HG03103 (cell line): ENCODE measurements at regions not wholly inside any gene's neighbourhood (a gene's known extent, or its start where the extent isn't known, plus 50 kb on each side); places are given as distances from the start of the nearest gene placed in this dataset.

Experiments
- ATAC-seq: cut with Tn5 transposase; IDR thresholded peaks from one replicate; pipeline ENCODE4 v1.9.1; 2021; ENCODE audit warnings: low read depth; ENCODE audit not compliant: unreplicated experiment

- ATAC-seq = no peak
Measured at GRCh38 chr15:39054128-39054732, 489.6 kb upstream of the RASGRP1 start.

GRCh38 chr15:39056357-39056756, 491.7 kb upstream of the RASGRP1 start:
- ATAC-seq = no peak

DNA sequence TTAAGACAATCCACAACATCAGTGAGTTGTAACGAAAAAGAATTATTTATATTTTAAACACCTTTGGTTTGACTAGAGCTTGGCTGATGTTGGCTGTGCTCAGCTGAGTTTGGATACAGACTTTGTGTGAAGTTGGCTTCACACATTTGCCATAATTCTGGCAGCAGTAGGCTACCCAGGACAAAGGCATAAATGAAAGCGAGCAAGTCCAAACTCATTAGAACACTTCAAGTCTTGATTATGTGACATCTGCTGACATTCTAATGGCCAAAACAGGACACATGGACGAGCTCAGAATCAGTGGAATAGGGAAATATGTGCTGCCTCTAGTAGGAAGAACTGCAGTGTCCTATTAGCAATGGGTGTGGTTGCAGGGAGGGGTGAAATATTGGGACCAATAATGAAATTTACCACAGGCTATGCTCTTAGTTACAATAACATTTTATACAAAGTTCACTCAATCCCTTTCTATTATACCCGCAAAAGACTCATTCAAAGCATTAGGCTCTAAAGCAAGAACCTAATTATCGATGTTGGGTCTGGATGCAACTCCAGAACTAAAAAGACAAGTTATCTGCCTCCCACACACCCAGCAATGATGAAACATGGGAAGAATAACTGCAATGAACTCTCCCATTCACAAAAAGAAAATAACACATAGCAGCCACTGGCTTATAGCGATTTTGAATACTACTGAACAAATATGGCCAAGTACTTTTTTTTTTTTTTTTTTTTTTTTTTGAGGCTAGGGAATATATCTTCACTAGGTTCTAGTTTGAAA, 493.9 kb upstream of the RASGRP1 start:
- ATAC-seq = no peak

- ATAC-seq = no peak
Measured at GRCh38 chr15:39059917-39060316, 495.3 kb upstream of the RASGRP1 start.

- ATAC-seq = no peak
Measured at GRCh38 chr15:39061952-39062464, 497.4 kb upstream of the RASGRP1 start.

DNA sequence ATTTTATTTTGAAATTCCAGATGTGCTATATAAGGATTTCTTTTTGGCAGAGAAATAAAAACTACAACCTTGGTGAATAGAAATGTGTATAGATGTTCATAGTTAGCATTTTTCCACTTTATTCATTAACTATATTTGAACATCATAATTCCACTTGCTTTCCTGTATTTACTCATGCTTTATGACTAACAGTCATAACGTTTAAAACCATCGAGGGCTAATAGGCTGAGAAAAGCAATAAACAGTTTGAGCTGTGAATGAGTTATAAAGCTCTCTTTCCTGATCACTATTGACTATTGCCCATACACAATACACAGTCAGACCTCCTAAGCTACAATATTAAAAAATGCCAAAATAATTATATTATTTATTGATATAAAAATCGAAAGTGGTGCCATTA, 502.1 kb upstream of the RASGRP1 start:
- ATAC-seq = no peak

GRCh38 chr15:39074341-39074985, 506.4 kb upstream of the THBS1 start:
- ATAC-seq = no peak

GRCh38 chr15:39075311-39075710, 505.6 kb upstream of the THBS1 start:
- ATAC-seq = no peak

- ATAC-seq = no peak
Measured at GRCh38 chr15:39075756-39076341, 505.0 kb upstream of the THBS1 start.

GRCh38 chr15:39078026-39078425, 502.9 kb upstream of the THBS1 start:
- no peak for ATAC-seq

DNA sequence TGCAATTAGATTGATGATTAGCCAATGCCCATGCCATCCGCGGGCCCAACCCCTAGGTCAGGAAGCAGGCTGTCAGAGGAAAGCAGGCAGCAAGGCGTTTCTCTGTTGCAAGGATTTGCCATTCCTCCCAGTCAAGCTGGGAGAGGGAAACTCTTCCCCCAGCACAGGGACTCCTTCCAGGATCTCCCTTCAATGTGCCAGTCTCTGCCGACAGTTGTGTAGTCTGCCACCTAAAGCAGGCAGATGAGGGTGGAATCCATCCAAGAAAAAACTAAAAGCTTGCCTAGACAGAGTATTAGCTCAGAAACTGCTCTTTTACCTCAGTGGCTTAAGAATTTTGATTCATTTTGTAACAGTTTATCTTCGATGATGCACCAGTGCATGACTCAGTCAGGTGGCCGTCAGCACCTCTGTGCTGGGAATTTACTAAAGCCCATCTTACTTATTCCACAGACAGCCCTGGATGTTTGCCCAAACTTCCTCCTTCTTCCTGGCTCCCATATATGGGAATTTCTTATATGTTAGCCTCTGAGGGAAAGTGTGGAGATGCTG, 501.5 kb upstream of the THBS1 start:
- ATAC-seq = no peak

DNA sequence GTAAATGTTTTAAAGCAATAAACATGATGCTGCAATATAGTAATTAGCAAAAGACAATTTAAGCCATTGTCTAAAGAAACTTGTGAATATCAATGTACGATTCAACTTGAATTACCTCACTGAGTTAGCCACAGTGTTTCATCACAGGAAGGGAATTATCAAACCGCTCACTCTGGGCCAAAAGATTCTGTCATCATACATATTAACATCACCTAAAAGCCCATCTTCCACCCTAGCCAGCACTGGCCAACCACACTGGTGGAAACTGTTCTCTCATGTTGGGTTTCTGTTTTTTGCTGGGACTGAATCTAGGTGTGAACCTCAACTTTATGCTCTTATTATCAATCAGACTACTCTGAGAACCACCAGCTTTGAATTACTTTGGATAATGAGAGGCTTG, 497.7 kb upstream of the THBS1 start:
- no peak for ATAC-seq

DNA sequence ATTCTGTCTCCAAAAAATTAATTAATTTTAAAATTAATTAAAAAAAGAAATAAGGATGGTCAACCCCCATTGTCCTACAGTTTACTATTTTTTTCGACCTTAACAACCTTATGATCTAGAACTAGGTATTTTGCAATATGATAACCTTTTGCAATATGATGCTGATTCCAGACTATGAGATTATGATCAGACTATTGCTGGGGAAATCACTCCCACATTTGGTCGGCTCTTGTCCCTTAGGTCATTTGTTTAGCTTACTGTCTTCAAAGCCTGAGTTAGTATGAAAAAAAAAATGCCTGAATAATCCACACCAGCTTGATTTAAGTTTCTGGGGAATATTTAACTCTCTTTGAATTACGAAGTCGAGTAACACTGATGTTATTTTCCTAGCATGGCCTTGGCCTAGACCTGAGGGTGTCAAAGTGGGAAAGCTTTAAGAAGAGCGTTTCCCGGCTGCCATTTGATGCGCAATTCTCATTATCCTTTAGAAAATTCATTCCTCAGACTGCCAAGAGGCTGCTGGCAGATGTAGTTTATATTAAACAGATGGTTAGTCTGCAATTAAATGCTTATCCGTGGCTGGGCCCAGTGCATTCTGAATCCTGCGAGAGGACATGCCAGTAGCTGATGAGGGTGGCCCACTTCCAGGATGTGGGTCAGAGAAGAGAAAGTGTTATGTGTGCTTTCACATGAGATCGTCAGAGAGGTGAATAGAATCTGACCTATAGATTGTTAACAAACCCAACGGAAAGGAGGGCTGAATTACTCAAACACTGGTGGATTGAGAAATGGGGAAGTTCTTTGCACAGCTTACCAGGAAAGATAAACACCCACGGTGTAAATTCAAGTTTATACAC, 496.0 kb upstream of the THBS1 start:
- ATAC-seq = no peak

DNA sequence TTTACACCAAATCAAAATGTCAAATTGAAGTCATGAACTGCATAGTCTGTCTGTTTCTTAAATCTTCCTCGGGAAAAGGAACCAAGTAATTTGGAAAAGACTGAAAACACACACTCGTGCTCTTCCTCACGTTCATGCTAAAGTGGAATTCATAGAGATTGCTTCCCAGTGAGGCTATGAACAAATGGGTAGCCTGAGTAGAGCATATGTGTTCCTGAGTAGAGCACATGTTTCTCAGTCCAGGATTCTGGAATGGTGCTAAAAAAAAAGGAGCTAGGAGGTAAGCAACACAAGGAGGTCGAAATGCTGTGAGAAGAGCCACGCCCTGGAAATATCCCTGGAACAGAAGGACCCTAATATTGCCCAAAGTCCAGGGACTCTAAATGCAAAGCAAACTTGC, 494.2 kb upstream of the THBS1 start:
- no peak for ATAC-seq

DNA sequence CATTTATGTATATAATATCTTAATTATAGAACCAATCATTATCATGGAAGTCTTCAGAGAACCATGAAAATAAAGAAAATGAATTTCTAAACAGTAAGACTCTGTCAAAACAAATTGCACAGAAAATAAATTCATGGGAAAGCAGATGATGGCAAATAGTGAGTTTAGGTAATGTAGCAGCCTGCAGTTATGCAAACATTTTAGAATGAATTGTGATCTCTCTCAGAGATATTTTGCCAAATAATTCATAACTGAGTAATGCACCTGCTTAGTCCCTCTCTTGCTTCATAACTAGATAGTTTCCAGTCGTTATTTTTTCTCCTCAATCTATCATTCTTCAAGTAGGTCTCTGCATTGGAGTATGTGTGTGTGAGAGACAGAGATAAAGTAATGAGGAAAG, 492.7 kb upstream of the THBS1 start:
- ATAC-seq = no peak

GRCh38 chr15:39092354-39092753, 488.5 kb upstream of the THBS1 start:
- no peak for ATAC-seq

DNA sequence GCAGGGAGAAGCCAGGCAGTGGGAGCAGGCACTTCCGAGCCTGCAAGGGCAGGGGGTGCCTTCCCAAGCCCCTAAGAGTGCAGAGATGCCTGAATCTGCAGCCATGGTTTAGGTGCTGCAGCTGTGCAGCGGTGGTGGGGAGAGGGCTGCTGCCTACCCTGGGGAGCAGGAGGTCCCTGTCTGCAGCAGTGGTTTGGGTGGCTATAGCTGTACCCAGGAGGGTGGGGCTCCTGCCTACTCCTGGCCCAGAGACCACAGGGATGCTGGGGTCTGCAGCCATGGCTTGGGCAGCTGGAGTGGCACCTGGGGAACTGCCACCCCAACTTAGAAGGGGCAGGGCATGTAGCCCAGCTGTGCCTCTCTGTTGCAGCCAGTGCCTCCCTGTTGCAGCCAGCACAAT, 488.1 kb upstream of the THBS1 start:
- no peak for ATAC-seq

GRCh38 chr15:39094116-39094515, 486.8 kb upstream of the THBS1 start:
- no peak for ATAC-seq

- ATAC-seq = no peak
Measured at GRCh38 chr15:39095218-39095879, 485.5 kb upstream of the THBS1 start.
